ENCODE measurements at regions not wholly inside any gene's neighbourhood (a gene's known extent, or its start where the extent isn't known, plus 50 kb on each side); places are given as distances from the start of the nearest gene placed in this dataset.

GRCh38 chr20:57866250-57867106 lies 156.7 kb upstream of the PMEPA1 start:
- intact Hi-C loops (cut with micrococcal nuclease) (loop anchor here (10.0 kb wide), 1 partner anchor 212 kb away; no protein-coding TSS in a partner anchor), dilution Hi-C loops (cut with MboI; ENCODE audit: extremely low pct_ligation_motif_present, low sequenced_read_pairs) (no loop called here)
- no peak overlapping the region for H3K27ac ChIP-seq (ENCODE audit: insufficient read depth, low read depth, low read length)
- H3K4me3 ChIP-seq (replicated peaks in 1 of 3; ENCODE audit: insufficient read depth in 1 of 3, low read depth in 1 of 3, low read length in 3 of 3), result no peak overlapping the region
- no peaks in the 10 kb centered on the region for H3K36me3 ChIP-seq (ENCODE audit: control insufficient read depth in 2 of 2, extremely low read depth in 1 of 2, insufficient read depth in 2 of 2, low read length in 2 of 2)
- CTCF ChIA-PET, result interaction anchor here (0.9 to 1.2 kb wide), 3 partner anchors 12 to 213 kb away, joined by 3 to 4 read pairs (median 3); no protein-coding TSS in a partner anchor
- no peaks in the 10 kb centered on the region for H4K20me1 ChIP-seq (replicated peaks; ENCODE audit: control insufficient read depth, extremely low read depth, insufficient read depth, low read length)
- TF ChIP-seq EZH2 (IDR thresholded peaks at IDR 0.05; ENCODE audit: borderline replicate concordance, low read depth, low read length, severe bottlenecking) (no peak), MYC (IDR thresholded peaks at IDR 0.05; ENCODE audit: low read depth, low read length) (no peak)
- no peaks in the 10 kb centered on the region for H3K4me1 ChIP-seq (ENCODE audit: control insufficient read depth, extremely low read depth, insufficient read depth, low read length)
- H3K79me2 ChIP-seq (ENCODE audit: control insufficient read depth, insufficient read depth, low read length), result no peaks in the 10 kb centered on the region
- no peaks in the 10 kb centered on the region for H3K9me3 ChIP-seq (replicated peaks; ENCODE audit: control insufficient read depth, insufficient read depth, low read length)
- peaks cover 0 to 9% of the 10 kb centered on the region in 2 experiments for H3K27me3 ChIP-seq (ENCODE audit: control insufficient read depth in 2 of 2, insufficient read depth in 2 of 2, low read length in 2 of 2)
- BruUV-seq (replicated peaks), result no TSS peak
- FAIRE-seq (no peak), DNase-seq (ENCODE audit: low read depth, low spot score) (no peak)
- H2AFZ ChIP-seq (ENCODE audit: low read depth, low read length), result no peak overlapping the region
- no peaks in the 10 kb centered on the region for H3K9me1 ChIP-seq (replicated peaks; ENCODE audit: control insufficient read depth, extremely low read depth, insufficient read depth, low read length)
- POLR2A ChIA-PET, result no interaction called here
- no peak overlapping the region for H3K4me2 ChIP-seq (ENCODE audit: insufficient read depth, low read length)
- H3K9ac ChIP-seq (replicated peaks; ENCODE audit: extremely low read depth, insufficient read depth, low read length), result no peak overlapping the region

DNA sequence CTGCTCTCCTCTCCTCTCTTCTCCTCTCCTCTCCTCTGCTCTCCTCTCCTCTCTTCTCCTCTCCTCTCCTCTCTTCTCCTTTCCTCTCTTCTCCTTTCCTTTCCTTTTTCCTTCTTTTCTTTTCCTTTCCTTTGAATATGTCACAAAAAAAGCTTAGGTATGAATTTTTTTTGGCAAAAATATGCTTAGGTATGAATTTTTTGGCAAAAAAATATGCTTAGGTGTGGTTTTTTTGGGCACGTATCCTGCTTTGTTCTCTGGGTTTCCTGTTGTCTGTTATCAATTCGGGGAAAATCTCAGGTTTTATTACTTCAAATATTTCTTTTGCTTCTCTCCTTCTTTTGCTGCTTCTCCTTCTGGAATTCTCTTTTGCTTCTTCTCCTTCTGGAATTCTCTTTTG lies 155.5 kb upstream of the PMEPA1 start:
- ChIA-PET CTCF (no interaction called here), POLR2A (no interaction called here)
- no peak for DNase-seq (ENCODE audit: low read depth, low spot score)
- no TSS peak for BruUV-seq (replicated peaks)
- dilution Hi-C loops (cut with MboI; ENCODE audit: extremely low pct_ligation_motif_present, low sequenced_read_pairs) (no loop called here), intact Hi-C loops (cut with micrococcal nuclease) (loop anchor here (10.0 kb wide), 1 partner anchor 210 kb away; no protein-coding TSS in a partner anchor)
- TF ChIP-seq, protein P1, sequence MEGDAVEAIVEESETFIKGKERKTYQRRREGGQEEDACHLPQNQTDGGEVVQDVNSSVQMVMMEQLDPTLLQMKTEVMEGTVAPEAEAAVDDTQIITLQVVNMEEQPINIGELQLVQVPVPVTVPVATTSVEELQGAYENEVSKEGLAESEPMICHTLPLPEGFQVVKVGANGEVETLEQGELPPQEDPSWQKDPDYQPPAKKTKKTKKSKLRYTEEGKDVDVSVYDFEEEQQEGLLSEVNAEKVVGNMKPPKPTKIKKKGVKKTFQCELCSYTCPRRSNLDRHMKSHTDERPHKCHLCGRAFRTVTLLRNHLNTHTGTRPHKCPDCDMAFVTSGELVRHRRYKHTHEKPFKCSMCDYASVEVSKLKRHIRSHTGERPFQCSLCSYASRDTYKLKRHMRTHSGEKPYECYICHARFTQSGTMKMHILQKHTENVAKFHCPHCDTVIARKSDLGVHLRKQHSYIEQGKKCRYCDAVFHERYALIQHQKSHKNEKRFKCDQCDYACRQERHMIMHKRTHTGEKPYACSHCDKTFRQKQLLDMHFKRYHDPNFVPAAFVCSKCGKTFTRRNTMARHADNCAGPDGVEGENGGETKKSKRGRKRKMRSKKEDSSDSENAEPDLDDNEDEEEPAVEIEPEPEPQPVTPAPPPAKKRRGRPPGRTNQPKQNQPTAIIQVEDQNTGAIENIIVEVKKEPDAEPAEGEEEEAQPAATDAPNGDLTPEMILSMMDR (IDR thresholded peaks at IDR 0.05; ENCODE audit: extremely low read depth in 1 of 2, insufficient read depth in 1 of 2, low read depth in 1 of 2, low read length in 2 of 2), result no peak
- no peak for TF ChIP-seq GATA2 (IDR thresholded peaks at IDR 0.05; ENCODE audit: insufficient read depth, insufficient read length, low read depth, low read length)
- no peak for TF ChIP-seq POLR2AphosphoS5 (IDR thresholded peaks at IDR 0.05; ENCODE audit: insufficient read depth, low read depth, low read length)
- no peak for TF ChIP-seq FOS (IDR thresholded peaks at IDR 0.05; ENCODE audit: borderline replicate concordance, insufficient read depth, low read length)
- no peak for TF ChIP-seq MAX (IDR thresholded peaks at IDR 0.05; ENCODE audit: insufficient read depth, insufficient read length)
- TF ChIP-seq EZH2 (IDR thresholded peaks at IDR 0.05; ENCODE audit: borderline replicate concordance, low read depth, low read length, severe bottlenecking), result no peak
- no peaks in the 10 kb centered on the region for H3K36me3 ChIP-seq (ENCODE audit: control insufficient read depth in 2 of 2, extremely low read depth in 1 of 2, insufficient read depth in 2 of 2, low read length in 2 of 2)
- H3K9me3 ChIP-seq (replicated peaks; ENCODE audit: control insufficient read depth, insufficient read depth, low read length), result no peaks in the 10 kb centered on the region
- H3K4me3 ChIP-seq (replicated peaks in 1 of 3; ENCODE audit: insufficient read depth in 1 of 3, low read depth in 1 of 3, low read length in 3 of 3), result no peak overlapping the region
- no peak overlapping the region for H2AFZ ChIP-seq (ENCODE audit: low read depth, low read length)
- no peaks in the 10 kb centered on the region for H3K4me1 ChIP-seq (ENCODE audit: control insufficient read depth, extremely low read depth, insufficient read depth, low read length)
- no peaks in the 10 kb centered on the region for H3K9me1 ChIP-seq (replicated peaks; ENCODE audit: control insufficient read depth, extremely low read depth, insufficient read depth, low read length)
- peaks cover 0 to 9% of the 10 kb centered on the region in 2 experiments for H3K27me3 ChIP-seq (ENCODE audit: control insufficient read depth in 2 of 2, insufficient read depth in 2 of 2, low read length in 2 of 2)
- no peak for FAIRE-seq
- no peak overlapping the region for H3K9ac ChIP-seq (replicated peaks; ENCODE audit: extremely low read depth, insufficient read depth, low read length)
- H3K4me2 ChIP-seq (ENCODE audit: insufficient read depth, low read length), result no peak overlapping the region
- H3K27ac ChIP-seq (ENCODE audit: insufficient read depth, low read depth, low read length), result no peak overlapping the region
- no peaks in the 10 kb centered on the region for H4K20me1 ChIP-seq (replicated peaks; ENCODE audit: control insufficient read depth, extremely low read depth, insufficient read depth, low read length)
- H3K79me2 ChIP-seq (ENCODE audit: control insufficient read depth, insufficient read depth, low read length), result no peaks in the 10 kb centered on the region
